ENCODE measurements at regions not wholly inside any gene's neighbourhood (a gene's known extent, or its start where the extent isn't known, plus 50 kb on each side); places are given as distances from the start of the nearest gene placed in this dataset.

GRCh38 chr3:34571714-34572113 lies 773.3 kb downstream of the PDCD6IP start:
- no peaks in the 10 kb centered on the region for H3K36me3 Mint-ChIP-seq (ENCODE audit: low read depth)
- CTCF ChIA-PET = no interaction called here
- H3K27me3 Mint-ChIP-seq = no peaks in the 10 kb centered on the region
- no peak overlapping the region for H3K4me3 Mint-ChIP-seq
- POLR2A ChIA-PET = no interaction called here
- H3K4me1 Mint-ChIP-seq = no peaks in the 10 kb centered on the region
- no peak for ATAC-seq
- DNase-seq = no peak
- intact Hi-C loops (cut with DNase I, micrococcal nuclease) = no loop called here
- H3K27ac Mint-ChIP-seq = no peak overlapping the region
- peaks cover 1% of the 10 kb centered on the region for H3K9me3 Mint-ChIP-seq (ENCODE audit: low read depth)

GRCh38 chr3:34575776-34576175 lies 777.3 kb downstream of the PDCD6IP start:
- peaks cover 1% of the 10 kb centered on the region for H3K9me3 Mint-ChIP-seq (ENCODE audit: low read depth)
- H3K27me3 Mint-ChIP-seq = peaks cover 2% of the 10 kb centered on the region
- no peaks in the 10 kb centered on the region for H3K36me3 Mint-ChIP-seq (ENCODE audit: low read depth)
- ATAC-seq (no peak), DNase-seq (no peak)
- no peak overlapping the region for H3K27ac Mint-ChIP-seq
- POLR2A ChIA-PET = no interaction called here
- CTCF ChIA-PET = no interaction called here
- intact Hi-C loops (cut with DNase I, micrococcal nuclease) = no loop called here
- H3K4me3 Mint-ChIP-seq = no peak overlapping the region
- no peaks in the 10 kb centered on the region for H3K4me1 Mint-ChIP-seq

GRCh38 chr3:34582055-34582454 lies 783.6 kb downstream of the PDCD6IP start:
- ChIA-PET POLR2A (no interaction called here), CTCF (interaction anchor here (1.0 to 1.1 kb wide), 2 partner anchors 41 to 70 kb away, joined by 3 read pairs; no protein-coding TSS in a partner anchor)
- Mint-ChIP-seq H3K4me3 (no peak overlapping the region), H3K27ac (no peak overlapping the region), H3K9me3 (ENCODE audit: low read depth) (no peaks in the 10 kb centered on the region), H3K4me1 (no peaks in the 10 kb centered on the region), H3K36me3 (ENCODE audit: low read depth) (no peaks in the 10 kb centered on the region), H3K27me3 (peaks cover 2% of the 10 kb centered on the region)
- DNase-seq (no peak), ATAC-seq (no peak)
- intact Hi-C loops (cut with DNase I, micrococcal nuclease) = no loop called here

GRCh38 chr3:34583451-34583850 lies 785.0 kb downstream of the PDCD6IP start:
- H3K9me3 Mint-ChIP-seq (ENCODE audit: low read depth) = no peaks in the 10 kb centered on the region
- POLR2A ChIA-PET = no interaction called here
- H3K36me3 Mint-ChIP-seq (ENCODE audit: low read depth) = no peaks in the 10 kb centered on the region
- ATAC-seq (no peak), DNase-seq (no peak)
- intact Hi-C loops (cut with DNase I, micrococcal nuclease) = no loop called here
- CTCF ChIA-PET = no interaction called here
- H3K27me3 Mint-ChIP-seq = no peaks in the 10 kb centered on the region
- H3K4me3 Mint-ChIP-seq = no peak overlapping the region
- H3K27ac Mint-ChIP-seq = no peak overlapping the region
- H3K4me1 Mint-ChIP-seq = no peaks in the 10 kb centered on the region

- ChIA-PET POLR2A (no interaction called here), CTCF (no interaction called here)
- no peaks in the 10 kb centered on the region for H3K4me1 Mint-ChIP-seq
- no peak for DNase-seq
- H3K27me3 Mint-ChIP-seq = no peaks in the 10 kb centered on the region
- no peak overlapping the region for H3K4me3 Mint-ChIP-seq
- intact Hi-C loops (cut with DNase I, micrococcal nuclease) = no loop called here
- no peak for ATAC-seq
- peaks cover 3% of the 10 kb centered on the region for H3K9me3 Mint-ChIP-seq (ENCODE audit: low read depth)
- no peak overlapping the region for H3K27ac Mint-ChIP-seq
- no peaks in the 10 kb centered on the region for H3K36me3 Mint-ChIP-seq (ENCODE audit: low read depth)
Observed at GRCh38 chr3:34584971-34585370, 786.5 kb downstream of the PDCD6IP start.

- ChIA-PET CTCF (no interaction called here), POLR2A (no interaction called here)
- intact Hi-C loops (cut with DNase I, micrococcal nuclease) = no loop called here
- no peaks in the 10 kb centered on the region for H3K4me1 Mint-ChIP-seq
- DNase-seq (no peak), ATAC-seq (no peak)
- H3K9me3 Mint-ChIP-seq (ENCODE audit: low read depth) = peaks cover 2% of the 10 kb centered on the region
- no peak overlapping the region for H3K27ac Mint-ChIP-seq
- H3K36me3 Mint-ChIP-seq (ENCODE audit: low read depth) = no peaks in the 10 kb centered on the region
- H3K4me3 Mint-ChIP-seq = no peak overlapping the region
- H3K27me3 Mint-ChIP-seq = no peaks in the 10 kb centered on the region
Observed at GRCh38 chr3:34599595-34599994, 801.2 kb downstream of the PDCD6IP start.

GRCh38 chr3:34619990-34620389 lies 821.6 kb downstream of the PDCD6IP start:
- H3K4me1 Mint-ChIP-seq = no peaks in the 10 kb centered on the region
- ATAC-seq (no peak), DNase-seq (no peak)
- ChIA-PET POLR2A (no interaction called here), CTCF (no interaction called here)
- no peak overlapping the region for H3K4me3 Mint-ChIP-seq
- H3K27me3 Mint-ChIP-seq = no peaks in the 10 kb centered on the region
- peaks cover 28% of the 10 kb centered on the region for H3K9me3 Mint-ChIP-seq (ENCODE audit: low read depth)
- H3K36me3 Mint-ChIP-seq (ENCODE audit: low read depth) = no peaks in the 10 kb centered on the region
- no peak overlapping the region for H3K27ac Mint-ChIP-seq
- intact Hi-C loops (cut with DNase I, micrococcal nuclease) = no loop called here

- ATAC-seq (no peak), DNase-seq (no peak)
- Mint-ChIP-seq H3K27me3 (no peaks in the 10 kb centered on the region), H3K4me3 (no peak overlapping the region), H3K27ac (no peak overlapping the region), H3K36me3 (ENCODE audit: low read depth) (no peaks in the 10 kb centered on the region), H3K9me3 (ENCODE audit: low read depth) (peaks cover 8% of the 10 kb centered on the region), H3K4me1 (no peaks in the 10 kb centered on the region)
- intact Hi-C loops (cut with DNase I, micrococcal nuclease) = no loop called here
- CTCF ChIA-PET = no interaction called here
- POLR2A ChIA-PET = no interaction called here
Observed at GRCh38 chr3:34626699-34627098, 828.3 kb downstream of the PDCD6IP start.

- Mint-ChIP-seq H3K4me3 (no peak overlapping the region), H3K4me1 (no peaks in the 10 kb centered on the region), H3K27ac (no peak overlapping the region), H3K9me3 (ENCODE audit: low read depth) (no peaks in the 10 kb centered on the region), H3K36me3 (ENCODE audit: low read depth) (no peaks in the 10 kb centered on the region), H3K27me3 (no peaks in the 10 kb centered on the region)
- DNase-seq (no peak), ATAC-seq (no peak)
- ChIA-PET POLR2A (no interaction called here), CTCF (no interaction called here)
- intact Hi-C loops (cut with DNase I, micrococcal nuclease) = no loop called here
Observed at GRCh38 chr3:34634939-34635338, 836.5 kb downstream of the PDCD6IP start.

GRCh38 chr3:34635352-34635850 lies 837.0 kb downstream of the PDCD6IP start:
- Mint-ChIP-seq H3K4me3 (no peak overlapping the region), H3K27me3 (no peaks in the 10 kb centered on the region), H3K9me3 (ENCODE audit: low read depth) (no peaks in the 10 kb centered on the region), H3K4me1 (no peaks in the 10 kb centered on the region), H3K27ac (no peak overlapping the region), H3K36me3 (ENCODE audit: low read depth) (no peaks in the 10 kb centered on the region)
- ChIA-PET CTCF (no interaction called here), POLR2A (no interaction called here)
- DNase-seq (no peak), ATAC-seq (no peak)
- intact Hi-C loops (cut with DNase I, micrococcal nuclease) = no loop called here

- H3K4me1 Mint-ChIP-seq = no peaks in the 10 kb centered on the region
- ChIA-PET POLR2A (no interaction called here), CTCF (no interaction called here)
- H3K36me3 Mint-ChIP-seq (ENCODE audit: low read depth) = no peaks in the 10 kb centered on the region
- no peak overlapping the region for H3K27ac Mint-ChIP-seq
- DNase-seq (no peak), ATAC-seq (no peak)
- intact Hi-C loops (cut with DNase I, micrococcal nuclease) = no loop called here
- H3K4me3 Mint-ChIP-seq = no peak overlapping the region
- peaks cover 2% of the 10 kb centered on the region for H3K9me3 Mint-ChIP-seq (ENCODE audit: low read depth)
- H3K27me3 Mint-ChIP-seq = no peaks in the 10 kb centered on the region
Observed at GRCh38 chr3:34646911-34647460, 848.6 kb downstream of the PDCD6IP start.

GRCh38 chr3:34650131-34650530 lies 851.7 kb downstream of the PDCD6IP start:
- Mint-ChIP-seq H3K27ac (no peak overlapping the region), H3K36me3 (ENCODE audit: low read depth) (no peaks in the 10 kb centered on the region), H3K4me3 (no peak overlapping the region), H3K4me1 (no peaks in the 10 kb centered on the region), H3K9me3 (ENCODE audit: low read depth) (no peaks in the 10 kb centered on the region), H3K27me3 (no peaks in the 10 kb centered on the region)
- ATAC-seq (no peak), DNase-seq (no peak)
- POLR2A ChIA-PET = no interaction called here
- intact Hi-C loops (cut with DNase I, micrococcal nuclease) = no loop called here
- CTCF ChIA-PET = no interaction called here

- intact Hi-C loops (cut with DNase I, micrococcal nuclease) = no loop called here
- H3K27me3 Mint-ChIP-seq = no peaks in the 10 kb centered on the region
Observed at GRCh38 chr3:34668915-34669314, 870.5 kb downstream of the PDCD6IP start.

More at GRCh38 chr3:34668915-34669314, 870.5 kb downstream of the PDCD6IP start:
- H3K9me3 Mint-ChIP-seq (ENCODE audit: low read depth) = no peaks in the 10 kb centered on the region
- no peaks in the 10 kb centered on the region for H3K36me3 Mint-ChIP-seq (ENCODE audit: low read depth)
- ChIA-PET CTCF (no interaction called here), POLR2A (no interaction called here)
- no peak overlapping the region for H3K27ac Mint-ChIP-seq
- no peak for DNase-seq
- no peaks in the 10 kb centered on the region for H3K4me1 Mint-ChIP-seq
- no peak overlapping the region for H3K4me3 Mint-ChIP-seq
- no peak for ATAC-seq
